ENCODE measurements at regions not wholly inside any gene's neighbourhood (a gene's known extent, or its start where the extent isn't known, plus 50 kb on each side); places are given as distances from the start of the nearest gene placed in this dataset.

- Histone ChIP-seq H3K36me3 (ENCODE audit: control insufficient read depth in 2 of 2, extremely low read depth in 1 of 2, insufficient read depth in 2 of 2, low read length in 2 of 2) (no peaks in the 10 kb centered on the region), H3K27me3 (ENCODE audit: control insufficient read depth in 2 of 2, insufficient read depth in 2 of 2, low read length in 2 of 2) (no peaks in the 10 kb centered on the region), H3K4me1 (ENCODE audit: control insufficient read depth, extremely low read depth, insufficient read depth, low read length) (no peaks in the 10 kb centered on the region), H3K27ac (ENCODE audit: insufficient read depth, low read depth, low read length) (no peak overlapping the region), H3K4me2 (ENCODE audit: insufficient read depth, low read length) (no peak overlapping the region), H3K4me3 (replicated peaks in 1 of 3; ENCODE audit: insufficient read depth in 1 of 3, low read depth in 1 of 3, low read length in 3 of 3) (no peak overlapping the region), H2AFZ (ENCODE audit: low read depth, low read length) (no peak overlapping the region), H3K79me2 (ENCODE audit: control insufficient read depth, insufficient read depth, low read length) (no peaks in the 10 kb centered on the region), H4K20me1 (replicated peaks; ENCODE audit: control insufficient read depth, extremely low read depth, insufficient read depth, low read length) (no peaks in the 10 kb centered on the region), H3K9ac (replicated peaks; ENCODE audit: extremely low read depth, insufficient read depth, low read length) (no peak overlapping the region), H3K9me1 (replicated peaks; ENCODE audit: control insufficient read depth, extremely low read depth, insufficient read depth, low read length) (no peaks in the 10 kb centered on the region), H3K9me3 (replicated peaks; ENCODE audit: control insufficient read depth, insufficient read depth, low read length) (no peaks in the 10 kb centered on the region)
- FAIRE-seq (no peak), DNase-seq (ENCODE audit: low read depth, low spot score) (no peak)
- POLR2A ChIA-PET: no interaction called here
- intact Hi-C loops (cut with micrococcal nuclease): no loop called here
- dilution Hi-C loops (cut with MboI; ENCODE audit: extremely low pct_ligation_motif_present, low sequenced_read_pairs): no loop called here
- CTCF ChIA-PET: interaction anchor here (1.1 kb wide), 1 partner anchor 10 kb away, joined by 3 read pairs; no protein-coding TSS in a partner anchor
- no peak for TF ChIP-seq POLR2A (IDR thresholded peaks at IDR 0.05; ENCODE audit: low read depth, low read length)
- no peak for TF ChIP-seq FOS (IDR thresholded peaks at IDR 0.05; ENCODE audit: borderline replicate concordance, insufficient read depth, low read length)
- no peak for TF ChIP-seq EZH2 (IDR thresholded peaks at IDR 0.05; ENCODE audit: borderline replicate concordance, low read depth, low read length, severe bottlenecking)
- no peak for TF ChIP-seq MYC (IDR thresholded peaks at IDR 0.05; ENCODE audit: low read depth, low read length)
- TF ChIP-seq CTCF (IDR thresholded peaks at IDR 0.05; ENCODE audit: extremely low read depth in 1 of 2, insufficient read depth in 1 of 2, low read depth in 1 of 2, low read length in 2 of 2): no peak
- no peak for TF ChIP-seq MAX (IDR thresholded peaks at IDR 0.05; ENCODE audit: insufficient read depth, insufficient read length)
- BruUV-seq (replicated peaks): no TSS peak
These were observed 75.3 kb upstream of the COX10 start for GRCh38 chr17:13994050-13994449.

DNA sequence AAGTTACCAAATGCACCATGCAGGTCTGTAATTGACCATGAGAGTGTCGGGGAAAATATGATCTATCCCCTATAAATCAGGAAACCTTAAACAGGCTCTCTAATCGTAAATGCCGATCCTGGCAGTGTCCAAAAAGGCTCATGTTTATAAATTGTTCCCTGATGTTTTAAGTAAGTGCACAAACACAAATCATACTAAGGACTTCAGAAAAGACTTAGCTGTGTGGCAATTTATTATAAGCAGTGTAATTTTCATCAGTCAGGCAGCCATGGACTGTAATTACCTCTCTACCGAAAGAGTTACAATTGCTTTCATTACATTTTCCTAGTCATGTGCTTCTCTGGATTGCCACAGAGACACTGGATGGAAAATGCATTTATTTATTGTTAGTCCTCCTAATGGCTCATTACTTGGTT, 73.4 kb upstream of the COX10 start:
- H3K79me2 ChIP-seq (ENCODE audit: control insufficient read depth, insufficient read depth, low read length): no peaks in the 10 kb centered on the region
- no peak overlapping the region for H2AFZ ChIP-seq (ENCODE audit: low read depth, low read length)
- H3K4me1 ChIP-seq (ENCODE audit: control insufficient read depth, extremely low read depth, insufficient read depth, low read length): no peaks in the 10 kb centered on the region
- H3K4me2 ChIP-seq (ENCODE audit: insufficient read depth, low read length): no peak overlapping the region
- no peaks in the 10 kb centered on the region for H3K27me3 ChIP-seq (ENCODE audit: control insufficient read depth in 2 of 2, insufficient read depth in 2 of 2, low read length in 2 of 2)
- no peak overlapping the region for H3K9ac ChIP-seq (replicated peaks; ENCODE audit: extremely low read depth, insufficient read depth, low read length)
- no peaks in the 10 kb centered on the region for H3K36me3 ChIP-seq (ENCODE audit: control insufficient read depth in 2 of 2, extremely low read depth in 1 of 2, insufficient read depth in 2 of 2, low read length in 2 of 2)
- H3K27ac ChIP-seq (ENCODE audit: insufficient read depth, low read depth, low read length): no peak overlapping the region
- ChIA-PET CTCF (no interaction called here), POLR2A (no interaction called here)
- intact Hi-C loops (cut with micrococcal nuclease): no loop called here
- no peak for DNase-seq (ENCODE audit: low read depth, low spot score)
- no peaks in the 10 kb centered on the region for H3K9me3 ChIP-seq (replicated peaks; ENCODE audit: control insufficient read depth, insufficient read depth, low read length)
- no peaks in the 10 kb centered on the region for H4K20me1 ChIP-seq (replicated peaks; ENCODE audit: control insufficient read depth, extremely low read depth, insufficient read depth, low read length)
- no peak overlapping the region for H3K4me3 ChIP-seq (replicated peaks in 1 of 3; ENCODE audit: insufficient read depth in 1 of 3, low read depth in 1 of 3, low read length in 3 of 3)
- no TSS peak for BruUV-seq (replicated peaks)
- dilution Hi-C loops (cut with MboI; ENCODE audit: extremely low pct_ligation_motif_present, low sequenced_read_pairs): no loop called here
- no peak for FAIRE-seq
- TF ChIP-seq MYC (IDR thresholded peaks at IDR 0.05; ENCODE audit: low read depth, low read length): no peak
- no peak for TF ChIP-seq MAX (IDR thresholded peaks at IDR 0.05; ENCODE audit: insufficient read depth, insufficient read length)
- no peak for TF ChIP-seq JUN (IDR thresholded peaks at IDR 0.05; ENCODE audit: borderline replicate concordance, insufficient read depth, insufficient read length, low read depth)
- H3K9me1 ChIP-seq (replicated peaks; ENCODE audit: control insufficient read depth, extremely low read depth, insufficient read depth, low read length): no peaks in the 10 kb centered on the region

All from endothelial cell of umbilical vein (primary cell).